B cell (primary cell): ENCODE measurements at regions not wholly inside any gene's neighbourhood (a gene's known extent, or its start where the extent isn't known, plus 50 kb on each side); places are given as distances from the start of the nearest gene placed in this dataset.

Experiments used
- ATAC-seq: fragments of 200-7000 bp; cut with Tn5 transposase; one replicate; pipeline ENCODE4 v1.10.0; 2021; ENCODE audit warnings: low read depth, mild to moderate bottlenecking, moderate number of reproducible peaks, moderate library complexity
- CTCF ChIA-PET: fragments of 350-600 bp; sonication (Branson Sonifier 250); formaldehyde crosslinking; loops from one replicate; lab custom pipeline; 2021; ENCODE audit warnings: antibody characterized with exemption, inconsistent platforms; lab: Charles Lee
- POLR2A ChIA-PET: fragments of 350-600 bp; sonication (Branson Sonifier 250); formaldehyde crosslinking; loops from one replicate; lab custom pipeline; 2021; ENCODE audit warnings: antibody characterized with exemption; lab: Charles Lee
- DNase-seq: peaks from one replicate; pipeline ENCODE4 v3.0.0; 2013
- H2AFZ ChIP-seq: 2 replicates; pipeline ENCODE4 v1.6.1; 2012; ENCODE audit warnings: mild to moderate bottlenecking, low read depth, low read length; ENCODE audit not compliant: insufficient read depth, poor library complexity, severe bottlenecking
- H3K27ac ChIP-seq, 2 donors: 1 replicate in 1 of 2; 2 replicates in 1 of 2; pipeline ENCODE4 v1.5.1; 2012 to 2013; ENCODE audit warnings: low read length in 2 of 2, mild to moderate bottlenecking in 2 of 2, moderate library complexity in 1 of 2
- H3K27me3 ChIP-seq, 4 experiments: fragments of 200-600 bp in 1 of 4; sonication (generic) in 1 of 4; replicated peaks in 1 of 4; 1 replicate in 2 of 4; 2 replicates in 2 of 4; pipeline versions ENCODE4 v1.6.1 to v1.7.0; 2013 to 2016; ENCODE audit warnings: low read length in 3 of 4, mild to moderate bottlenecking in 2 of 4, mixed read lengths in 1 of 4, moderate library complexity in 1 of 4; ENCODE audit not compliant: insufficient read depth in 4 of 4, control insufficient read depth in 3 of 4; ENCODE audit errors: control extremely low read depth in 1 of 4
- H3K36me3 ChIP-seq, 2 experiments: replicated peaks in 1 of 2; 1 replicate in 1 of 2; 2 replicates in 1 of 2; pipeline versions ENCODE4 v1.6.1 to v1.7.1; 2013; ENCODE audit warnings: low read length in 1 of 2; ENCODE audit not compliant: insufficient read depth in 2 of 2, control insufficient read depth in 1 of 2; ENCODE audit errors: control extremely low read depth in 1 of 2, extremely low read depth in 1 of 2
- H3K4me1 ChIP-seq, 2 donors: fragments of 200-600 bp in 1 of 2; sonication (generic) in 1 of 2; 1 replicate in 1 of 2; 2 replicates in 1 of 2; pipeline versions ENCODE4 v1.5.1 to v1.6.1; 2013 to 2017; ENCODE audit warnings: low read length in 2 of 2; ENCODE audit not compliant: control insufficient read depth in 2 of 2, insufficient read depth in 2 of 2
- H3K4me2 ChIP-seq: replicated peaks from 2 replicates; pipeline ENCODE3; 2012; ENCODE audit warnings: mild to moderate bottlenecking, low read depth, low read length; ENCODE audit not compliant: poor library complexity, severe bottlenecking
- H3K4me3 ChIP-seq, 5 experiments: fragments of 200-600 bp in 1 of 5; sonication (generic) in 1 of 5; 1 replicate in 3 of 5; 2 replicates in 2 of 5; pipeline versions ENCODE4 v1.5.1 to v1.7.0; 2011 to 2016; ENCODE audit warnings: low read length in 4 of 5, mild to moderate bottlenecking in 4 of 5, low read depth in 2 of 5, control low read depth in 1 of 5, moderate library complexity in 1 of 5; ENCODE audit not compliant: insufficient read depth in 1 of 5; ENCODE audit errors: control extremely low read depth in 1 of 5, extremely low read depth in 1 of 5
- H3K79me2 ChIP-seq: fragments of 200-600 bp; sonication (generic); one replicate; pipeline ENCODE4 v1.6.0; 2016; ENCODE audit warnings: low read length; ENCODE audit not compliant: control insufficient read depth, insufficient read depth
- H3K9ac ChIP-seq: fragments of 200-600 bp; sonication (generic); 2 replicates; pipeline ENCODE4 v1.6.1; 2017; ENCODE audit warnings: mild to moderate bottlenecking, low read length, moderate library complexity
- H3K9me3 ChIP-seq, 3 donors: one replicate each; pipeline versions ENCODE4 v1.6.1 to v1.7.1; 2013; ENCODE audit warnings: low read length in 2 of 3; ENCODE audit not compliant: control insufficient read depth in 2 of 3, insufficient read depth in 1 of 3; ENCODE audit errors: control extremely low read depth in 1 of 3
- H4K20me1 ChIP-seq: 2 replicates; pipeline ENCODE4 v1.6.0; 2012; ENCODE audit warnings: mild to moderate bottlenecking, low read length; ENCODE audit not compliant: insufficient read depth, control insufficient read depth, poor library complexity, severe bottlenecking
- H3K27ac Mint-ChIP-seq: one replicate; pipeline ENCODE4 v1.8.0; 2021; ENCODE audit warnings: mixed read lengths
- H3K27me3 Mint-ChIP-seq: one replicate; pipeline ENCODE4 v1.8.0; 2021; ENCODE audit warnings: mixed read lengths
- H3K4me1 Mint-ChIP-seq: one replicate; pipeline ENCODE4 v1.8.0; 2021; ENCODE audit warnings: mixed read lengths
- H3K4me3 Mint-ChIP-seq: one replicate; pipeline ENCODE4 v1.8.0; 2021; ENCODE audit warnings: mixed read lengths
- H3K9me3 Mint-ChIP-seq: one replicate; pipeline ENCODE4 v1.8.0; 2022; ENCODE audit warnings: mixed read lengths; ENCODE audit not compliant: insufficient read depth
- CTCF ChIP-seq: fragments of 200-600 bp; IDR thresholded peaks from one replicate; pipeline ENCODE4 v1.8.0; 2022; ENCODE audit warnings: antibody characterized with exemption, mild to moderate bottlenecking
- EZH2 ChIP-seq: IDR thresholded peaks from 2 replicates; pipeline ENCODE4 v1.6.1; 2012; ENCODE audit warnings: borderline replicate concordance, low read depth, mild to moderate bottlenecking, moderate library complexity, low read length; ENCODE audit not compliant: insufficient read depth, poor library complexity, severe bottlenecking
- WGBS: methylation state at CpG from one replicate; pipeline ENCODE4 v1.1.5; 2013; ENCODE audit warnings: missing lambda C conversion rate; ENCODE audit not compliant: insufficient coverage; 5-methylcytosine and 5-hydroxymethylcytosine counted together
- intact Hi-C: fragments of 100-400 bp; cut with micrococcal nuclease; formaldehyde crosslinking; loops from one replicate; pipeline ENCODE4 v1.10.0; 2022

- TF ChIP-seq CTCF (no peak), EZH2 (no peak)
- Histone ChIP-seq H3K79me2 (no peaks in the 10 kb centered on the region), H3K27ac (no peak overlapping the region), H3K9ac (no peak overlapping the region), H3K4me1 (no peaks in the 10 kb centered on the region), H3K4me2 (no peak overlapping the region), H4K20me1 (no peaks in the 10 kb centered on the region), H2AFZ (no peak overlapping the region), H3K36me3 (no peaks in the 10 kb centered on the region), H3K9me3 (no peaks in the 10 kb centered on the region), H3K4me3 (no peak overlapping the region), H3K27me3 (no peaks in the 10 kb centered on the region)
- H3K27ac Mint-ChIP-seq: no peak overlapping the region
- WGBS: no CpG with 5 or more reads among the region's 1 CpG
- H3K4me1 Mint-ChIP-seq: no peaks in the 10 kb centered on the region
- intact Hi-C loops: no loop called here
- no peaks in the 10 kb centered on the region for H3K27me3 Mint-ChIP-seq
- ChIA-PET POLR2A (no interaction called here), CTCF (no interaction called here)
- H3K4me3 Mint-ChIP-seq: no peak overlapping the region
- H3K9me3 Mint-ChIP-seq: no peaks in the 10 kb centered on the region
- DNase-seq (no peak), ATAC-seq (no peak)
Measured at GRCh38 chr20:6471871-6472270, 295.6 kb upstream of the BMP2 start.

GRCh38 chr20:6471110-6471647, 296.3 kb upstream of the BMP2 start:
- no peak overlapping the region for H3K4me2 ChIP-seq
- POLR2A ChIA-PET: no interaction called here
- DNase-seq: no peak
- no peaks in the 10 kb centered on the region for H3K27me3 ChIP-seq
- TF ChIP-seq EZH2 (no peak), CTCF (no peak)
- no peaks in the 10 kb centered on the region for H3K9me3 ChIP-seq
- H3K36me3 ChIP-seq: no peaks in the 10 kb centered on the region
- no peaks in the 10 kb centered on the region for H4K20me1 ChIP-seq
- no peak overlapping the region for H3K27ac ChIP-seq
- intact Hi-C loops: no loop called here
- H3K4me1 ChIP-seq: no peaks in the 10 kb centered on the region
- Mint-ChIP-seq H3K27ac (no peak overlapping the region), H3K9me3 (no peaks in the 10 kb centered on the region), H3K27me3 (no peaks in the 10 kb centered on the region), H3K4me3 (no peak overlapping the region), H3K4me1 (no peaks in the 10 kb centered on the region)
- CTCF ChIA-PET: no interaction called here
- no peak overlapping the region for H2AFZ ChIP-seq
- H3K9ac ChIP-seq: no peak overlapping the region
- no peaks in the 10 kb centered on the region for H3K79me2 ChIP-seq
- ATAC-seq: no peak
- WGBS: 94% methylated on average over 3 of the region's 5 CpGs
- no peak overlapping the region for H3K4me3 ChIP-seq
